ENCODE measurements at regions not wholly inside any gene's neighbourhood (a gene's known extent, or its start where the extent isn't known, plus 50 kb on each side); places are given as distances from the start of the nearest gene placed in this dataset.

GRCh38 chr11:97419729-97420128 lies 1029.9 kb downstream of the JRKL start:
- Histone ChIP-seq H3K4me1 (ENCODE audit: control insufficient read depth, extremely low read depth, insufficient read depth, low read length) (no peaks in the 10 kb centered on the region), H3K4me3 (replicated peaks in 1 of 3; ENCODE audit: insufficient read depth in 1 of 3, low read depth in 1 of 3, low read length in 3 of 3) (no peak overlapping the region), H3K9ac (replicated peaks; ENCODE audit: extremely low read depth, insufficient read depth, low read length) (no peak overlapping the region), H3K9me1 (replicated peaks; ENCODE audit: control insufficient read depth, extremely low read depth, insufficient read depth, low read length) (no peaks in the 10 kb centered on the region), H3K4me2 (ENCODE audit: insufficient read depth, low read length) (no peak overlapping the region), H3K79me2 (ENCODE audit: control insufficient read depth, insufficient read depth, low read length) (no peaks in the 10 kb centered on the region), H3K27me3 (ENCODE audit: control insufficient read depth in 2 of 2, insufficient read depth in 2 of 2, low read length in 2 of 2) (no peaks in the 10 kb centered on the region), H3K36me3 (ENCODE audit: control insufficient read depth in 2 of 2, extremely low read depth in 1 of 2, insufficient read depth in 2 of 2, low read length in 2 of 2) (no peaks in the 10 kb centered on the region), H4K20me1 (replicated peaks; ENCODE audit: control insufficient read depth, extremely low read depth, insufficient read depth, low read length) (no peaks in the 10 kb centered on the region), H3K27ac (ENCODE audit: insufficient read depth, low read depth, low read length) (no peak overlapping the region), H3K9me3 (replicated peaks; ENCODE audit: control insufficient read depth, insufficient read depth, low read length) (no peaks in the 10 kb centered on the region), H2AFZ (ENCODE audit: low read depth, low read length) (no peak overlapping the region)
- dilution Hi-C loops (cut with MboI; ENCODE audit: extremely low pct_ligation_motif_present, low sequenced_read_pairs): no loop called here
- TF ChIP-seq JUN (IDR thresholded peaks at IDR 0.05; ENCODE audit: borderline replicate concordance, insufficient read depth, insufficient read length, low read depth) (no peak), POLR2AphosphoS5 (IDR thresholded peaks at IDR 0.05; ENCODE audit: insufficient read depth, low read depth, low read length) (no peak)
- TF ChIP-seq, protein P1, sequence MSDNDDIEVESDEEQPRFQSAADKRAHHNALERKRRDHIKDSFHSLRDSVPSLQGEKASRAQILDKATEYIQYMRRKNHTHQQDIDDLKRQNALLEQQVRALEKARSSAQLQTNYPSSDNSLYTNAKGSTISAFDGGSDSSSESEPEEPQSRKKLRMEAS (IDR thresholded peaks at IDR 0.05; ENCODE audit: insufficient read depth, insufficient read length): no peak
- POLR2A ChIA-PET: no interaction called here
- CTCF ChIA-PET: no interaction called here
- FAIRE-seq (no peak), DNase-seq (ENCODE audit: low read depth, low spot score) (no peak)
- intact Hi-C loops (cut with micrococcal nuclease): no loop called here
- no TSS peak for BruUV-seq (replicated peaks)

GRCh38 chr11:97428247-97428790 lies 1038.5 kb downstream of the JRKL start:
- H3K79me2 ChIP-seq (ENCODE audit: control insufficient read depth, insufficient read depth, low read length): no peaks in the 10 kb centered on the region
- no peak overlapping the region for H3K4me3 ChIP-seq (replicated peaks in 1 of 3; ENCODE audit: insufficient read depth in 1 of 3, low read depth in 1 of 3, low read length in 3 of 3)
- DNase-seq (ENCODE audit: low read depth, low spot score) (no peak), FAIRE-seq (no peak)
- TF ChIP-seq FOS (IDR thresholded peaks at IDR 0.05; ENCODE audit: borderline replicate concordance, insufficient read depth, low read length): no peak
- no peak for TF ChIP-seq GATA2 (IDR thresholded peaks at IDR 0.05; ENCODE audit: insufficient read depth, insufficient read length, low read depth, low read length)
- TF ChIP-seq POLR2A (IDR thresholded peaks at IDR 0.05; ENCODE audit: low read depth, low read length): no peak
- TF ChIP-seq JUN (IDR thresholded peaks at IDR 0.05; ENCODE audit: borderline replicate concordance, insufficient read depth, insufficient read length, low read depth): no peak
- no peak for TF ChIP-seq EZH2 (IDR thresholded peaks at IDR 0.05; ENCODE audit: borderline replicate concordance, low read depth, low read length, severe bottlenecking)
- no peak for TF ChIP-seq POLR2AphosphoS5 (IDR thresholded peaks at IDR 0.05; ENCODE audit: insufficient read depth, low read depth, low read length)
- TF ChIP-seq, protein P1 (IDR thresholded peaks at IDR 0.05; ENCODE audit: insufficient read depth, insufficient read length): no peak
- no peak for TF ChIP-seq CTCF (IDR thresholded peaks at IDR 0.05; ENCODE audit: extremely low read depth in 1 of 2, insufficient read depth in 1 of 2, low read depth in 1 of 2, low read length in 2 of 2)
- H2AFZ ChIP-seq (ENCODE audit: low read depth, low read length): no peak overlapping the region
- H3K4me2 ChIP-seq (ENCODE audit: insufficient read depth, low read length): no peak overlapping the region
- no peaks in the 10 kb centered on the region for H3K9me1 ChIP-seq (replicated peaks; ENCODE audit: control insufficient read depth, extremely low read depth, insufficient read depth, low read length)
- H3K4me1 ChIP-seq (ENCODE audit: control insufficient read depth, extremely low read depth, insufficient read depth, low read length): no peaks in the 10 kb centered on the region
- H3K36me3 ChIP-seq (ENCODE audit: control insufficient read depth in 2 of 2, extremely low read depth in 1 of 2, insufficient read depth in 2 of 2, low read length in 2 of 2): no peaks in the 10 kb centered on the region
- intact Hi-C loops (cut with micrococcal nuclease): no loop called here
- BruUV-seq (replicated peaks): no TSS peak
- CTCF ChIA-PET: interaction anchor here (1.0 kb wide), 1 partner anchor 11 kb away, joined by 3 read pairs; no protein-coding TSS in a partner anchor
- dilution Hi-C loops (cut with MboI; ENCODE audit: extremely low pct_ligation_motif_present, low sequenced_read_pairs): no loop called here
- no peak overlapping the region for H3K9ac ChIP-seq (replicated peaks; ENCODE audit: extremely low read depth, insufficient read depth, low read length)
- H4K20me1 ChIP-seq (replicated peaks; ENCODE audit: control insufficient read depth, extremely low read depth, insufficient read depth, low read length): no peaks in the 10 kb centered on the region
- H3K27ac ChIP-seq (ENCODE audit: insufficient read depth, low read depth, low read length): no peak overlapping the region
- POLR2A ChIA-PET: no interaction called here
- H3K27me3 ChIP-seq (ENCODE audit: control insufficient read depth in 2 of 2, insufficient read depth in 2 of 2, low read length in 2 of 2): no peaks in the 10 kb centered on the region
- H3K9me3 ChIP-seq (replicated peaks; ENCODE audit: control insufficient read depth, insufficient read depth, low read length): no peaks in the 10 kb centered on the region

Data from endothelial cell of umbilical vein (primary cell).